ENCODE measurements at regions not wholly inside any gene's neighbourhood (a gene's known extent, or its start where the extent isn't known, plus 50 kb on each side); places are given as distances from the start of the nearest gene placed in this dataset.

DNA sequence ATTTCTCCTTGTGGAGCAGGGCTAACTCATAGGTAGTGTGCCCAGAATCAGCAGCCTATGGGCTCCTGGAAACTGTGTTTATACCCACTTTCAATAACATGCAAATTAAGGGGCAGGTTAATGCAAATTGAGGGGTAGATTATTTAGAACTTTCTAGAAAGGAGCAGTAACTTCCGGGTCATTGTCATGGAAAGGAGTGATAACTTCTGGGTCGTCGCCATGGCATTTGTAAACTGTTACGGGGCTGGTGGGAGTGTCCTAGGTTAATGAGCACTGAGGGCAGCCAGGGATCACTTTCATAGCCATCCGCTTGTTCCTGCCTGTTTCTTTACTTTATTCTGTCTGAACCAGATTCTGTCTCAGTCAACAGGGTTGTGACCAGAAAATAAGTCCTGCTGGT is 143.3 kb upstream of the RFLNA start:
- DNase-seq (ENCODE audit: extremely low spot score, unreplicated experiment) = no peak
- H3K9me3 Mint-ChIP-seq (ENCODE audit: unreplicated experiment) = no peaks in the 10 kb centered on the region
- H3K4me1 Mint-ChIP-seq (ENCODE audit: unreplicated experiment) = peaks cover 11% of the 10 kb centered on the region
- no peaks in the 10 kb centered on the region for H3K36me3 Mint-ChIP-seq (ENCODE audit: unreplicated experiment)
- H3K4me3 Mint-ChIP-seq (ENCODE audit: unreplicated experiment) = no peak overlapping the region
- TF ChIP-seq, protein P1, sequence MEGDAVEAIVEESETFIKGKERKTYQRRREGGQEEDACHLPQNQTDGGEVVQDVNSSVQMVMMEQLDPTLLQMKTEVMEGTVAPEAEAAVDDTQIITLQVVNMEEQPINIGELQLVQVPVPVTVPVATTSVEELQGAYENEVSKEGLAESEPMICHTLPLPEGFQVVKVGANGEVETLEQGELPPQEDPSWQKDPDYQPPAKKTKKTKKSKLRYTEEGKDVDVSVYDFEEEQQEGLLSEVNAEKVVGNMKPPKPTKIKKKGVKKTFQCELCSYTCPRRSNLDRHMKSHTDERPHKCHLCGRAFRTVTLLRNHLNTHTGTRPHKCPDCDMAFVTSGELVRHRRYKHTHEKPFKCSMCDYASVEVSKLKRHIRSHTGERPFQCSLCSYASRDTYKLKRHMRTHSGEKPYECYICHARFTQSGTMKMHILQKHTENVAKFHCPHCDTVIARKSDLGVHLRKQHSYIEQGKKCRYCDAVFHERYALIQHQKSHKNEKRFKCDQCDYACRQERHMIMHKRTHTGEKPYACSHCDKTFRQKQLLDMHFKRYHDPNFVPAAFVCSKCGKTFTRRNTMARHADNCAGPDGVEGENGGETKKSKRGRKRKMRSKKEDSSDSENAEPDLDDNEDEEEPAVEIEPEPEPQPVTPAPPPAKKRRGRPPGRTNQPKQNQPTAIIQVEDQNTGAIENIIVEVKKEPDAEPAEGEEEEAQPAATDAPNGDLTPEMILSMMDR (IDR thresholded peaks at IDR 0.05) = no peak
- peaks cover 8% of the 10 kb centered on the region for H3K27me3 Mint-ChIP-seq (ENCODE audit: unreplicated experiment)
- no peak overlapping the region for H3K27ac Mint-ChIP-seq (ENCODE audit: unreplicated experiment)

GRCh38 chr12:124152731-124153130 is 142.2 kb upstream of the RFLNA start:
- TF ChIP-seq, protein P1 (IDR thresholded peaks at IDR 0.05) = no peak
- no peaks in the 10 kb centered on the region for H3K9me3 Mint-ChIP-seq (ENCODE audit: unreplicated experiment)
- peaks cover 14% of the 10 kb centered on the region for H3K27me3 Mint-ChIP-seq (ENCODE audit: unreplicated experiment)
- no peak overlapping the region for H3K27ac Mint-ChIP-seq (ENCODE audit: unreplicated experiment)
- H3K4me3 Mint-ChIP-seq (ENCODE audit: unreplicated experiment) = no peak overlapping the region
- peaks cover 11% of the 10 kb centered on the region for H3K4me1 Mint-ChIP-seq (ENCODE audit: unreplicated experiment)
- no peaks in the 10 kb centered on the region for H3K36me3 Mint-ChIP-seq (ENCODE audit: unreplicated experiment)
- no peak for DNase-seq (ENCODE audit: extremely low spot score, unreplicated experiment)

DNA sequence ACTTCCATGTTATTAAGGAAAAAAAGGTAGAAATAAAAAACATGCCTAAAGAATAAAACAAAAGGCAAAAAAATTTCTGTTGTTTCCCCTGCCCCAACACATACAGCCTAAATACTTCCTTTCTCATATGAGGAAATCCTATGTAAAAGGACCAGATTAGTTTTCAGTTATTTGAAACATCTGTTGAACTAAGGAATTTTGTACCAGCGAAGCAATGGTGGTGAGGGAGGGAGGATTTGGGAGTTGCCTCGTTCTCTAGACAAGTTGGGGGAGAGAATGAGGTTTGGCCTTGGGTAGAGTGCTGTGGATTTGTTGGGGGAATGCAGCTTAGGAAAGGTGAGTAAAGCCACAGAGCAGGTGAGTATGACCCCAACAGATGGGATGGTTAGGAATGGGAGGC is 141.5 kb upstream of the RFLNA start:
- no peak for DNase-seq (ENCODE audit: extremely low spot score, unreplicated experiment)
- Mint-ChIP-seq H3K27me3 (ENCODE audit: unreplicated experiment) (peaks cover 19% of the 10 kb centered on the region), H3K36me3 (ENCODE audit: unreplicated experiment) (no peaks in the 10 kb centered on the region), H3K4me3 (ENCODE audit: unreplicated experiment) (no peak overlapping the region), H3K4me1 (ENCODE audit: unreplicated experiment) (peaks cover 11% of the 10 kb centered on the region), H3K27ac (ENCODE audit: unreplicated experiment) (no peak overlapping the region), H3K9me3 (ENCODE audit: unreplicated experiment) (no peaks in the 10 kb centered on the region)
- TF ChIP-seq, protein P1 (IDR thresholded peaks at IDR 0.05) = no peak

DNA sequence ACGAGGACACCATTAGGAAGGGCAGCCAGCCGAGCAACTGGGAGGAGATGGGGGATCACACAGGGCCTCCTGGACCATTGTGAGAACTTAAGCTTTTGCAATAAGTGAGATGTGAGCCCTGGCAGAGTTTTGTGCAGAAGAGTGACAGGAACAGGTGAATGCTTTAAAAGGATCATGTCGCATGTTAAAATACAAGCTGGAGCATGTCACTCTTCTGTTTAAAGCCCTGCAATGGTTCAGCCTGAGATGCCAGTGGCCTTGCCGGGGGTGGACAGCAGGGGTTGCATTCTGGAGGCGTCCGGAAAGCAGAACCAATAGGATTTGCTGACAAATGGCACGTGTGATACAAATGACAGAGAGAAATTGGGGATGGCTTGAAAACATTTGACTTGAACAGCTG is 137.5 kb upstream of the RFLNA start:
- Mint-ChIP-seq H3K4me3 (ENCODE audit: unreplicated experiment) (no peak overlapping the region), H3K36me3 (ENCODE audit: unreplicated experiment) (no peaks in the 10 kb centered on the region), H3K27me3 (ENCODE audit: unreplicated experiment) (peaks cover 14% of the 10 kb centered on the region), H3K9me3 (ENCODE audit: unreplicated experiment) (no peaks in the 10 kb centered on the region), H3K4me1 (ENCODE audit: unreplicated experiment) (peaks cover 21% of the 10 kb centered on the region), H3K27ac (ENCODE audit: unreplicated experiment) (no peak overlapping the region)
- DNase-seq (ENCODE audit: extremely low spot score, unreplicated experiment) = no peak
- TF ChIP-seq, protein P1 (IDR thresholded peaks at IDR 0.05) = no peak

DNA sequence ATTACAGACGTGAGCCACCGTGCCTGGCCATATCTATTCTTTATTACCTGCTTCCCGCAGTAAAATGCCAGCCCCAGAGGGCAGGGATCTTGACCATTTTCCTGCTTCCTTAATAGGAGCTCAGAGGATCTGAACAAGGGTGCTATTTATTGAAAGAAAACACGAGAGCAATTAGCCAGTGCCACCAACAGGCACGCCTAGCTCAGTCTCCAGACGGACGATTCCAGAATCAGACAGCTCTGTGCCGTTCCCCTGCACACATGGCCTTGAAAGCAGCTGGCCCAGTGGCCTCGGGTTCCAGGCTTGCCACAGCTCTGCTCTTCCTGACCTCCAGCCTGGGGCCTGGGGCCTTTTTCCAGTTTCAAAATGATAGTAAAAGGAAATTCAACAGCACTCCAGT is 135.2 kb upstream of the RFLNA start:
- Mint-ChIP-seq H3K27me3 (ENCODE audit: unreplicated experiment) (peaks cover 11% of the 10 kb centered on the region), H3K9me3 (ENCODE audit: unreplicated experiment) (no peaks in the 10 kb centered on the region), H3K27ac (ENCODE audit: unreplicated experiment) (no peak overlapping the region), H3K4me3 (ENCODE audit: unreplicated experiment) (no peak overlapping the region), H3K4me1 (ENCODE audit: unreplicated experiment) (peaks cover 19% of the 10 kb centered on the region), H3K36me3 (ENCODE audit: unreplicated experiment) (no peaks in the 10 kb centered on the region)
- no peak for DNase-seq (ENCODE audit: extremely low spot score, unreplicated experiment)
- TF ChIP-seq, protein P1 (IDR thresholded peaks at IDR 0.05) = no peak
